Middle frontal gyrus (tissue), 1 donor: ENCODE measurements at regions not wholly inside any gene's neighbourhood (a gene's known extent, or its start where the extent isn't known, plus 50 kb on each side); places are given as distances from the start of the nearest gene placed in this dataset.

Experiments
- DNase-seq: peaks from one replicate; pipeline ENCODE4 v3.0.0-alpha.2; 2015; ENCODE audit warnings: low spot score; ENCODE audit errors: extremely low spot score

DNA sequence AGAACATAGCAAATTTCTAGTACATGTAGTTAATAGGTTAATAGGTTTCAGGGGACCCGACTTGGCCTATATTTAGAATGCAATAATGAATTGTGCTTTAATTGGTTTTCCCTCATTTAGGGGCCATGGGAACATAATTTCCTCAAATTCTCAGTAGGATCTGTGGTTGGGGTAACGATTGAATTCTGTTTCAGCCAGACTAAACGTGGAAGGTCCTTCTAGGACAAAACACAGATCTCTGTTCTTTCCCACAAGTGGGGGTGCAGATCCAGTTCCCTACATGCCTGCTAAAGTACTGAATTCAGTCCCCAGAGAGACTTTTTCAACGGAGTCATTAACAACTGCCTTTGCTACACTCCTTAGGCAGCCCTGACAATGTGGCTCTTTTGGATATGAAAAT lies 50.7 kb upstream of the AGBL1 start:
- no peak for DNase-seq
